ENCODE measurements at regions not wholly inside any gene's neighbourhood (a gene's known extent, or its start where the extent isn't known, plus 50 kb on each side); places are given as distances from the start of the nearest gene placed in this dataset.

- H3K36me3 Mint-ChIP-seq = no peaks in the 10 kb centered on the region
- H3K9me3 Mint-ChIP-seq = no peaks in the 10 kb centered on the region
- H3K4me1 Mint-ChIP-seq = no peaks in the 10 kb centered on the region
- no peak overlapping the region for H3K4me3 Mint-ChIP-seq
- no peak for DNase-seq
- peaks cover 2 to 5% (median 4%) of the 10 kb centered on the region in 3 donors for H3K27me3 Mint-ChIP-seq (ENCODE audit: low read depth in 3 of 3)
- H3K27ac Mint-ChIP-seq = no peak overlapping the region
These were observed 91.5 kb upstream of the ARRDC4 start for GRCh38 chr15:97868981-97869380.

DNA sequence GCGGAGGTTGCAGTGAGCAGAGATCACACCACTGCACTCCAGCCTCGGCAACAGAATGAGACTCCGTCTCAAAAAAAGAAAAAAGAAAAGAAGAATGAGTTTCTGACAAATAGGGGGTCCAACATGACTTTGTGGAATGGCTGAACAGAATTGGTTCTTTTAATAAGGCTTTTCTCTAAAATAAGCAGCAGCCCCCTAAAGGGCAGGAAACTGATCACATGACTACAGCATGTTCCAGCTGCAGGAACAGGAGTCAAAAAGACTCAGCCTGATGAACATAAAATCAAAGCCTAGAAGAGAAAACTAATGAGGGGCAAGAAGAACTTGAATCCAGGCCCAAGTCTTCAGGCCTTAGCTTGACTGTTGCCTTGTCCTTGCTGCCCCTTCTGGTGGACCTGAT, 89.7 kb upstream of the ARRDC4 start:
- no peaks in the 10 kb centered on the region for H3K36me3 Mint-ChIP-seq
- no peaks in the 10 kb centered on the region for H3K4me1 Mint-ChIP-seq
- H3K27ac Mint-ChIP-seq = no peak overlapping the region
- peaks cover 0 to 2% (median 0%) of the 10 kb centered on the region in 6 donors for H3K9me3 Mint-ChIP-seq
- DNase-seq = no peak
- H3K27me3 Mint-ChIP-seq (ENCODE audit: low read depth in 3 of 3) = peaks cover 0 to 4% (median 2%) of the 10 kb centered on the region in 3 donors
- no peak overlapping the region for H3K4me3 Mint-ChIP-seq

DNA sequence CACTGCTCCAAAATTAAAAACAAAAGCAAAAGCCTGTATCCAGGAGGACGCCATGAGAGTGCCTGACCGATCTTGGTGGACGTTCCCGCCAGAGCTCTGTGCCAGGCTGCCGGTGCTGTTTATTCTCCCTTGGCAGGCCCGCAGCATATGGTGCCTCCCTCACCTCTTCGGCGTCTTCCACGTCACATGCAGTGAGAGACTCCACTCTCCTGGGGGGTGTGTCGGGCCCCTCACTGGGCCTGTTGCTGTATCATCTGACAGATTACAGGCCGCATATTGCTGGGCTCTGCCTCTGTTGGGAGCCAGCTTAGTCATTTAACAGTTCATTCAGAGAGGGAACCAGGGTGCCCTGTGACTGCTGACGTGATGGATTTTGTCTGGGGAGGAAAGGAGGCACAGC, 86.4 kb upstream of the ARRDC4 start:
- Mint-ChIP-seq H3K4me3 (no peak overlapping the region), H3K27ac (no peak overlapping the region), H3K27me3 (ENCODE audit: low read depth in 3 of 3) (peaks cover 0 to 3% (median 2%) of the 10 kb centered on the region in 3 donors), H3K36me3 (no peaks in the 10 kb centered on the region), H3K4me1 (no peaks in the 10 kb centered on the region), H3K9me3 (peaks cover 0 to 9% (median 0%) of the 10 kb centered on the region in 6 donors)
- no peak for DNase-seq

DNA sequence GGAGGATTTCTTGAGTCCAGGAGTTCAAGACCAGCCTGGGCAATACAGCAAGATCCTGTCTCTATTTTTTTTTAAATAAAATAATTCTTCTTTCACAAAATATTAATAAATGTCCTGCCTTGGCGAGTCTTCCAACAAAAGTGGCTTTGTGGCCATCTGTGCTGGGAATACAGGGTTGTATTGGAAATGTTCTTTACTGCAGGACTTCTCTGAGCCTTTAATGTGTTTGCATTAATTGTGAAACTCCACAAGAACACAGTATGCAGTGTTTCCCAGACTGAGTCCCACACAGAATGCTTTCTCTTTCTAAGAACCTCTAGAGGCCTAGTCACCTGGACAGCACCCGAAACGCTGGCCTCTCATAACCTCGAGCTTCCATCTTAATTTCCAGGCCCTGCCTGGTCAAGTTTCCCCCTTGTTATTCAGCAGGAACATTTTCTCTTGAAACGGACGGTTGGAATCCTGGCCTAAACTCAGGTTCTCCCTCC, 85.4 kb upstream of the ARRDC4 start:
- Mint-ChIP-seq H3K4me3 (peak overlapping the region in 3 of 5 donors; percentile 41 to 65 (median 58)), H3K4me1 (no peaks in the 10 kb centered on the region), H3K36me3 (no peaks in the 10 kb centered on the region), H3K27me3 (ENCODE audit: low read depth in 3 of 3) (peaks cover 0 to 3% (median 3%) of the 10 kb centered on the region in 3 donors), H3K9me3 (peaks cover 0 to 9% (median 0%) of the 10 kb centered on the region in 6 donors), H3K27ac (no peak overlapping the region)
- DNase-seq = no peak

DNA sequence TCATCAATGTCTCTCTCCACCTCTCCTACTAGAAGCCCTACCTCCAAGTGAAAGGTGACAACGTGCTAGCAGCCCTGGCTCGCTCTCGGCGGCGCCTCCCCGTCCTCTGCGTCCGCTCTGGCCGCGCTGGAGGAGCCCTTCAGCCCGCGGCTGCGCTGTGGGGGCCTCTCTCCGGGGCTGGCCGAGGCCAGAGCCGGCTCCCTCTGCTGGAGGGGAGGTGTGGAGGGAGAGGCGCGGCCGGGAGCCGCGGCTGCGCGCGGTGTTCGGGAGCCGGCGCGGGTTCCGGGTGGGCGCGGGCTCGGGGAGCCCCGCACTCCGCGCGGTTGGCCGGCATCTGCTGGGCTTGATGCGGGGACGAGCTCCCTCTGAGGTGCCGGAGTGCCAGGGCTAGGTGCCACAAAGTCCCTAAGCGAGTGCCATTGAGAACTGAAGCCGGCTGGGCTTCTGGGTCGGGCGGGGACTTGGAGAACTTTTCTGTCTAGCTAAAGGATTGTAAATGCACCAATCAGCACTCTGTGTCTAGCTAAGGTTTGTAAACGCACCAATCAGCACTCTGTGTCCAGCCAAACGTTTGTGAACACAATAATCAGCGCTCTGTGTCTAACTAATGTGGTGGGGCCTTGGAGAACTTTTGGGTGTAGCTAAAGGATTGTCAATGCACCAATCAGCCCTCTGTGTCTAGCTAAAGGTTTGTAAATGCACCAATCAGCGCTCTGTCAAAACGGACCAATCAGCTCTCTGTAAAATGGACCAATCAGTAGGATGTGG, 84.8 kb upstream of the ARRDC4 start:
- Mint-ChIP-seq H3K27me3 (ENCODE audit: low read depth in 3 of 3) (peaks cover 0 to 3% (median 2%) of the 10 kb centered on the region in 3 donors), H3K27ac (no peak overlapping the region), H3K4me1 (no peaks in the 10 kb centered on the region), H3K9me3 (peaks cover 0 to 9% (median 0%) of the 10 kb centered on the region in 6 donors), H3K4me3 (peak overlapping the region in 3 of 5 donors; percentile 41 to 65 (median 58)), H3K36me3 (no peaks in the 10 kb centered on the region)
- DNase-seq = no peak

GRCh38 chr15:97876281-97876675, 84.2 kb upstream of the ARRDC4 start:
- H3K4me1 Mint-ChIP-seq = no peaks in the 10 kb centered on the region
- peaks cover 0 to 9% (median 0%) of the 10 kb centered on the region in 6 donors for H3K9me3 Mint-ChIP-seq
- no peaks in the 10 kb centered on the region for H3K36me3 Mint-ChIP-seq
- H3K4me3 Mint-ChIP-seq = peak overlapping the region in 1 of 5 donors; percentile 30
- H3K27ac Mint-ChIP-seq = no peak overlapping the region
- DNase-seq = no peak
- H3K27me3 Mint-ChIP-seq (ENCODE audit: low read depth in 3 of 3) = peaks cover 0 to 2% (median 2%) of the 10 kb centered on the region in 3 donors

DNA sequence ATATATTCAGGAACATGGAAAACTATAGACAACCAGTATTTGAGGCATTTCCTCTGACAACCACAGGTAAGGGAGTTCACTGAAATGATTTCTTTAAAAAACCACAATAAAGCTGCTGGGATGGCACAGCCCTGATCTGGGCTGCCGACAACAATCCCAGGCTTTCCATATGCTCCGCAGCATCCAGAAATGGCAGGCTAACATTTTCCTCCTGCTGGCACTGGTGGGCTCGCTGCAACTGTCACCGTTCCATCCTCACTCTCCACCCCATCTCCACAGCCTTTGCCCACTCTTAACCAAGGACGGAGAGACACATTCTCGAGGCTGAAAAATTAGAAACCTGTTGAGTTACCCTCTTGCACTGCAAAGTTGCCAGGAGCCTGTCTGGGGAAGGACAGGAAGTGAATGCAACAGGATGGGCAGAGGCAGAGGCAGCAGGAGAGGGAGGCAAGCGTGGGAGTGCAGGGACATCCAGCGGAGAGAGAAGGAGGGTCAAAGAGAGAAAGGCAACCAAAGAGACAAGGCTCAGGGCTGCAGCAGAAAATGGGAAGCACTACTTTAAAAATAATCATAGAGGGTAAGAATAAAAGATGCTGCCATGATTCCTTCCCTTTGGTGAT, 79.0 kb upstream of the ARRDC4 start:
- Mint-ChIP-seq H3K27ac (no peak overlapping the region), H3K9me3 (peaks cover 0 to 3% (median 0%) of the 10 kb centered on the region in 6 donors), H3K36me3 (no peaks in the 10 kb centered on the region), H3K4me1 (no peaks in the 10 kb centered on the region), H3K4me3 (no peak overlapping the region), H3K27me3 (ENCODE audit: low read depth in 3 of 3) (peaks cover 0 to 2% (median 2%) of the 10 kb centered on the region in 3 donors)
- no peak for DNase-seq

DNA sequence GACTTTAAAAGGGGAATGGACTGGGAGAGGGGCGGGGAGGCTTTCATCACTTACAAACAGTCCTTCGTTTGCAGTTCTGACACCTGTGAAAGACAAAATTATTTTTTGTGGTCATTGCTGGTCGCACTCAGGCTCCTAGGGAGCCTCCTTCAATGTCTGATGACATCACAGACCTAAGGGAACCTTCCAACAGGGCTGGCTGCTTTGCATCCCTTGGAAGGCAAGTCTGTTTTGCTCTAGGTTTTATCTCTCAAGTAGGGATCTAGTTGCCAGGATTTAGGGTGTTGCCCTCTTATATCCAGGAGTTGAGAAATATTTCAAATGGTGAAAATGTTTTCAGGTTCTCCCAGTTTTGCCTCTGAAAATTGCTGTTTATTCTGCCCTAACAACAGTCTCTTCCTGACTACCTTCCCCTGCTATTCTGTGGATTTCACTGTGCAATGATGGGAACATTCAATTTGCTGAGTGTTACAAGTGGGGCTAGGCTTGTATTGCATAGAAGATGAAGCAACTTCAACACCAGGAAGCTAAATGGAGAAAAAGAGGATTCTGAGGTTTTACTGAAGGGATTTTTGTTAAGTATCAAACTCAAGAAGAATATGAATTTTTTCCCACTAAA, 75.9 kb upstream of the ARRDC4 start:
- peaks cover 0 to 2% (median 0%) of the 10 kb centered on the region in 6 donors for H3K9me3 Mint-ChIP-seq
- H3K4me3 Mint-ChIP-seq = no peak overlapping the region
- no peaks in the 10 kb centered on the region for H3K36me3 Mint-ChIP-seq
- no peaks in the 10 kb centered on the region for H3K4me1 Mint-ChIP-seq
- no peak overlapping the region for H3K27ac Mint-ChIP-seq
- DNase-seq = no peak
- peaks cover 0 to 3% (median 0%) of the 10 kb centered on the region in 3 donors for H3K27me3 Mint-ChIP-seq (ENCODE audit: low read depth in 3 of 3)

DNA sequence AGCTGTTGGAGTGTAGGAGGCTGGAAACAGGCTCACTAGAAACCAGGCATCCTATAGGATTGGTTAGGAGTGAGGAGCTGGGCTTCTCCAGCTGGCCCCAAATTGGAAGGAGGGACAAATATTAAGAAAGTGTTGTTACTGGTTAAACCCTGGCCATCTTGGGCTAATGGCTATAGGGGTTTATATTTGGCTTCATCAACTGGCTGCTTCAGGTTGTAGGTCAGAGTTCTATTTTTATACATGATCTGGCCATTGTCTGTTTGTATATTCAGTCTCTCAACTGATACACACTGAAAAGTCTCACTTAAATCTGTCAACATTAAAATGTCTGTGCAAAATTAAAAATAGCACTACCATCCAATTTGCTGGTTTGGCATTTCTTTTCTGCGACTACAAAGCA, 70.2 kb upstream of the ARRDC4 start:
- Mint-ChIP-seq H3K36me3 (no peaks in the 10 kb centered on the region), H3K9me3 (peaks cover 0 to 2% (median 0%) of the 10 kb centered on the region in 6 donors), H3K4me1 (no peaks in the 10 kb centered on the region), H3K27me3 (ENCODE audit: low read depth in 3 of 3) (peaks cover 0 to 7% (median 2%) of the 10 kb centered on the region in 3 donors), H3K27ac (no peak overlapping the region), H3K4me3 (no peak overlapping the region)
- DNase-seq = no peak

DNA sequence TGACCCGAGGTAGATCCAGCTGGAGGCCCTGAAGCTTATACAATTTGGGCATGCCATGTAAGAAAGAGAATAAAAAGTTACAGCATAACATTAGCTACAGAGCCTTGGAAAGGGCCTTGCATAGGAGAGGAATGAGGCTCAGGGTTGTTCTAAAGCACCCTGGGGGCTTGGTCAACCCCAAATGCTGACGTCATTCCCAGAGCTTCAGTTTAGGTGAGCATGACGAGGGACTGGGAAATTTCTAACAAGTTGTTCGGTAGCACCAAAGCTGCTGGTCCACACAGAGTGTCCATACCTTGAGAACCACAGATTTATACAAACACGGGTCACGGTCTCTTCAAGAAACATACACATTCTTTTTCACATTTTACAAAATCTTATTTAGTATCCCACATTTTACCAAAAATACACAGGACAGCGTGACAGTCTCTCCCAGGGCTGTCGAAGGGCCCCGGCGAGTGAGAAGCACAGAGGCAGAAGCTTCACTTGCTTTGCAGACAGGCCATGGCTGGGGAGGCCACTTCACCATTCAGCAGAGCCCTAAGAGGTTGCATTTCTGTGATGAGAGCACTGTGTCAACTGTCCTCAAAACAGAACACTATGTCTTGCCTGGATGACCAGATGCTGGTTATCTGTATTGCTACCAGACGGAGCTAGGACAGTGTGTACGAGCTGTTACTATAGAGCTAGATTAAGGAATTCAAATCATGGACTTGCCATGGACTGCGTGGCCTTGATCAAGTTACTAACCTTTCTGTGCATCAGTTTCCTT, 68.2 kb upstream of the ARRDC4 start:
- peaks cover 0 to 7% (median 4%) of the 10 kb centered on the region in 3 donors for H3K27me3 Mint-ChIP-seq (ENCODE audit: low read depth in 3 of 3)
- DNase-seq = no peak
- H3K4me3 Mint-ChIP-seq = no peak overlapping the region
- no peaks in the 10 kb centered on the region for H3K36me3 Mint-ChIP-seq
- no peaks in the 10 kb centered on the region for H3K4me1 Mint-ChIP-seq
- H3K9me3 Mint-ChIP-seq = peaks cover 0 to 2% (median 0%) of the 10 kb centered on the region in 6 donors
- H3K27ac Mint-ChIP-seq = no peak overlapping the region

- Mint-ChIP-seq H3K4me1 (no peaks in the 10 kb centered on the region), H3K27ac (no peak overlapping the region), H3K4me3 (no peak overlapping the region), H3K9me3 (no peaks in the 10 kb centered on the region), H3K27me3 (ENCODE audit: low read depth in 3 of 3) (peaks cover 0 to 7% (median 4%) of the 10 kb centered on the region in 3 donors), H3K36me3 (no peaks in the 10 kb centered on the region)
- no peak for DNase-seq
These were observed 66.5 kb upstream of the ARRDC4 start for GRCh38 chr15:97893967-97894366.

GRCh38 chr15:97899981-97900380, 60.5 kb upstream of the ARRDC4 start:
- H3K27me3 Mint-ChIP-seq (ENCODE audit: low read depth in 3 of 3) = peaks cover 0 to 15% (median 15%) of the 10 kb centered on the region in 3 donors
- DNase-seq = no peak
- no peaks in the 10 kb centered on the region for H3K4me1 Mint-ChIP-seq
- no peaks in the 10 kb centered on the region for H3K36me3 Mint-ChIP-seq
- H3K27ac Mint-ChIP-seq = no peak overlapping the region
- H3K4me3 Mint-ChIP-seq = no peak overlapping the region
- no peaks in the 10 kb centered on the region for H3K9me3 Mint-ChIP-seq

GRCh38 chr15:97902140-97902780, 58.2 kb upstream of the ARRDC4 start:
- DNase-seq = no peak
- no peak overlapping the region for H3K4me3 Mint-ChIP-seq
- H3K27ac Mint-ChIP-seq = no peak overlapping the region
- H3K9me3 Mint-ChIP-seq = no peaks in the 10 kb centered on the region
- no peaks in the 10 kb centered on the region for H3K36me3 Mint-ChIP-seq
- no peaks in the 10 kb centered on the region for H3K4me1 Mint-ChIP-seq
- peaks cover 0 to 15% (median 13%) of the 10 kb centered on the region in 3 donors for H3K27me3 Mint-ChIP-seq (ENCODE audit: low read depth in 3 of 3)

Measured in immature natural killer cell (primary cell).